Sigmoid colon (tissue), 4 donors: ENCODE measurements at regions not wholly inside any gene's neighbourhood (a gene's known extent, or its start where the extent isn't known, plus 50 kb on each side); places are given as distances from the start of the nearest gene placed in this dataset.

Source experiments
- POLR2A ChIP-seq, 2 donors: fragments of 450-650 bp; IDR thresholded peaks; one replicate each; pipeline ENCODE4 v1.6.1; 2016; ENCODE audit warnings: antibody characterized with exemption in 2 of 2, mild to moderate bottlenecking in 2 of 2, moderate library complexity in 2 of 2
- POLR2AphosphoS5 ChIP-seq, 4 donors: sonication (generic); formaldehyde crosslinking; IDR thresholded peaks; one replicate each; pipeline ENCODE4 v1.6.1; 2017; ENCODE audit warnings: antibody characterized with exemption in 4 of 4
- TF ChIP-seq, protein P1 (sequence below), 4 experiments: fragments of 450-650 bp in 3 of 4; fragments of 200-600 bp in 1 of 4; IDR thresholded peaks; one replicate each; pipeline ENCODE4 v1.5.1; 2016 to 2019; ENCODE audit warnings: antibody characterized with exemption in 4 of 4, mild to moderate bottlenecking in 3 of 4, moderate library complexity in 2 of 4

GRCh38 chrX:121903961-121904360 is 856.6 kb downstream of the GLUD2 start:
- TF ChIP-seq, protein P1, sequence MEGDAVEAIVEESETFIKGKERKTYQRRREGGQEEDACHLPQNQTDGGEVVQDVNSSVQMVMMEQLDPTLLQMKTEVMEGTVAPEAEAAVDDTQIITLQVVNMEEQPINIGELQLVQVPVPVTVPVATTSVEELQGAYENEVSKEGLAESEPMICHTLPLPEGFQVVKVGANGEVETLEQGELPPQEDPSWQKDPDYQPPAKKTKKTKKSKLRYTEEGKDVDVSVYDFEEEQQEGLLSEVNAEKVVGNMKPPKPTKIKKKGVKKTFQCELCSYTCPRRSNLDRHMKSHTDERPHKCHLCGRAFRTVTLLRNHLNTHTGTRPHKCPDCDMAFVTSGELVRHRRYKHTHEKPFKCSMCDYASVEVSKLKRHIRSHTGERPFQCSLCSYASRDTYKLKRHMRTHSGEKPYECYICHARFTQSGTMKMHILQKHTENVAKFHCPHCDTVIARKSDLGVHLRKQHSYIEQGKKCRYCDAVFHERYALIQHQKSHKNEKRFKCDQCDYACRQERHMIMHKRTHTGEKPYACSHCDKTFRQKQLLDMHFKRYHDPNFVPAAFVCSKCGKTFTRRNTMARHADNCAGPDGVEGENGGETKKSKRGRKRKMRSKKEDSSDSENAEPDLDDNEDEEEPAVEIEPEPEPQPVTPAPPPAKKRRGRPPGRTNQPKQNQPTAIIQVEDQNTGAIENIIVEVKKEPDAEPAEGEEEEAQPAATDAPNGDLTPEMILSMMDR (IDR thresholded peaks at IDR 0.05), result no peak
- TF ChIP-seq POLR2A (IDR thresholded peaks at IDR 0.05) (no peak), POLR2AphosphoS5 (IDR thresholded peaks at IDR 0.05) (no peak)
